ENCODE measurements at regions not wholly inside any gene's neighbourhood (a gene's known extent, or its start where the extent isn't known, plus 50 kb on each side); places are given as distances from the start of the nearest gene placed in this dataset.

DNA sequence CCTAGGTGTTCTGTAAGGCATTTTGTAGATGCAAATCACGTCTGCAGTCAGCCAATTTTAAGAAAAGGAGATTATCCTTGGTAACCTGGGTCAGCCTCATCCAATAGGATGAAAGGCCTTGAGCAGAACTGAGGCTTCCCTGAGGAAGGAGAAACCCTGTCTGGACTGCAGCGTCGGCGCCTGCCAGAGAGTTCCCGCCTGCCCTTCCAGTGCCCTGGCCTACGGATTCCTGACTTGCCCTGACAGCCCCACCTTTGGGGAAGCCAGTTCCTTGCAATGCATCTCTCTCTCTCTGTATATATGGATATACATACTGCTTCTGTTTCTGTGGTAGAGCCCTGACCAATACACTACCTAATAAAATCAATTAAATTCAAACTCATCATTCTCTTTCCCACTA, 66.2 kb upstream of the RUFY1 start:
- no peak for DNase-seq
- H3K27ac ChIP-seq: no peak overlapping the region
- intact Hi-C loops (cut with DNase I; ENCODE audit: low total_unique reads): no loop called here
- no peaks in the 10 kb centered on the region for H3K36me3 ChIP-seq (ENCODE audit: low read depth, missing control alignments)
- H3K4me1 ChIP-seq: peaks cover 8% of the 10 kb centered on the region
- WGBS, 2 donors: 75 to 78% methylated on average over 6 of the region's 6 CpGs
- no peak overlapping the region for H3K4me3 ChIP-seq
- no peak for TF ChIP-seq POLR2A (IDR thresholded peaks at IDR 0.05)
- TF ChIP-seq, protein P1, sequence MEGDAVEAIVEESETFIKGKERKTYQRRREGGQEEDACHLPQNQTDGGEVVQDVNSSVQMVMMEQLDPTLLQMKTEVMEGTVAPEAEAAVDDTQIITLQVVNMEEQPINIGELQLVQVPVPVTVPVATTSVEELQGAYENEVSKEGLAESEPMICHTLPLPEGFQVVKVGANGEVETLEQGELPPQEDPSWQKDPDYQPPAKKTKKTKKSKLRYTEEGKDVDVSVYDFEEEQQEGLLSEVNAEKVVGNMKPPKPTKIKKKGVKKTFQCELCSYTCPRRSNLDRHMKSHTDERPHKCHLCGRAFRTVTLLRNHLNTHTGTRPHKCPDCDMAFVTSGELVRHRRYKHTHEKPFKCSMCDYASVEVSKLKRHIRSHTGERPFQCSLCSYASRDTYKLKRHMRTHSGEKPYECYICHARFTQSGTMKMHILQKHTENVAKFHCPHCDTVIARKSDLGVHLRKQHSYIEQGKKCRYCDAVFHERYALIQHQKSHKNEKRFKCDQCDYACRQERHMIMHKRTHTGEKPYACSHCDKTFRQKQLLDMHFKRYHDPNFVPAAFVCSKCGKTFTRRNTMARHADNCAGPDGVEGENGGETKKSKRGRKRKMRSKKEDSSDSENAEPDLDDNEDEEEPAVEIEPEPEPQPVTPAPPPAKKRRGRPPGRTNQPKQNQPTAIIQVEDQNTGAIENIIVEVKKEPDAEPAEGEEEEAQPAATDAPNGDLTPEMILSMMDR (IDR thresholded peaks at IDR 0.05): no peak
- no peaks in the 10 kb centered on the region for H3K9me3 ChIP-seq
- no peaks in the 10 kb centered on the region for H3K27me3 ChIP-seq

- H3K36me3 ChIP-seq (ENCODE audit: low read depth, missing control alignments): no peaks in the 10 kb centered on the region
- 76 to 81% methylated on average over 5 of the region's 5 CpGs for WGBS, 2 donors
- H3K4me1 ChIP-seq: no peaks in the 10 kb centered on the region
- no peaks in the 10 kb centered on the region for H3K9me3 ChIP-seq
- no peaks in the 10 kb centered on the region for H3K27me3 ChIP-seq
- intact Hi-C loops (cut with DNase I; ENCODE audit: low total_unique reads): no loop called here
- no peak overlapping the region for H3K4me3 ChIP-seq
- no peak for TF ChIP-seq POLR2A (IDR thresholded peaks at IDR 0.05)
- TF ChIP-seq, protein P1 (IDR thresholded peaks at IDR 0.05): no peak
- H3K27ac ChIP-seq: no peak overlapping the region
- no peak for DNase-seq
Observed at GRCh38 chr5:179478624-179479023, 71.7 kb upstream of the RUFY1 start.

- H3K9me3 ChIP-seq: no peaks in the 10 kb centered on the region
- no peak overlapping the region for H3K4me3 ChIP-seq
- no peak overlapping the region for H3K27ac ChIP-seq
- no peaks in the 10 kb centered on the region for H3K27me3 ChIP-seq
- H3K36me3 ChIP-seq (ENCODE audit: low read depth, missing control alignments): no peaks in the 10 kb centered on the region
- intact Hi-C loops (cut with DNase I; ENCODE audit: low total_unique reads): no loop called here
- DNase-seq: no peak
- TF ChIP-seq, protein P1 (IDR thresholded peaks at IDR 0.05): no peak
- TF ChIP-seq POLR2A (IDR thresholded peaks at IDR 0.05): no peak
- no peaks in the 10 kb centered on the region for H3K4me1 ChIP-seq
- 68 to 80% methylated on average over 18 to 19 of the region's 19 CpGs for WGBS, 2 donors
Observed at GRCh38 chr5:179475208-179475751, 75.1 kb upstream of the RUFY1 start.

- no peak overlapping the region for H3K27ac ChIP-seq
- no peak overlapping the region for H3K4me3 ChIP-seq
- no peaks in the 10 kb centered on the region for H3K9me3 ChIP-seq
- H3K36me3 ChIP-seq (ENCODE audit: low read depth, missing control alignments): no peaks in the 10 kb centered on the region
- H3K4me1 ChIP-seq: no peaks in the 10 kb centered on the region
- intact Hi-C loops (cut with DNase I; ENCODE audit: low total_unique reads): no loop called here
- no peak for DNase-seq
- WGBS, 2 donors: 81 to 83% methylated on average over 18 of the region's 18 CpGs
- TF ChIP-seq POLR2A (IDR thresholded peaks at IDR 0.05): no peak
- TF ChIP-seq, protein P1 (IDR thresholded peaks at IDR 0.05): no peak
- no peaks in the 10 kb centered on the region for H3K27me3 ChIP-seq
Observed at GRCh38 chr5:179472641-179473040, 77.7 kb upstream of the RUFY1 start.

DNA sequence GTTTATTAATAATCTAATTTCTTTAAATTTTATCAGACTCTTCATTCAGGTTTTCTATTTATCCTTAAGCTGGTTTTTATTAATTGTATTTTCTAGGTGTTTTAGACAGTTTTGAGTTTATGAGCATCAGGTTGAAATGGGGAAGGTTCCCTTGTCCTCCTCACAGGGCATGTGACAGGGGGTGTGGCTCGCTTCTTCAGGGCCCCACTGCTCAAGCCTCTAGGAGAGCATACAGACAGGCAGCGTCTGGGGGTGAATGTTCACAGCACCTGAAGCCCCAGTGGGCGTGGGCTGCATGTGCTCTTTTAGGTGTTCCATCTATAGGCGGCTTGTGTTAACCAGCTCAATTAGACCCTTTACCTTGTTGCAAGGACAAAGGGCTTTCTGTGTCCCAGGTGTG, 78.2 kb upstream of the RUFY1 start:
- no peak overlapping the region for H3K27ac ChIP-seq
- WGBS, 2 donors: 67 to 70% methylated on average over 4 of the region's 4 CpGs
- H3K4me3 ChIP-seq: no peak overlapping the region

More for the DNA sequence above, 78.2 kb upstream of the RUFY1 start:
- intact Hi-C loops (cut with DNase I; ENCODE audit: low total_unique reads): no loop called here
- Histone ChIP-seq H3K4me1 (no peaks in the 10 kb centered on the region), H3K27me3 (no peaks in the 10 kb centered on the region), H3K36me3 (ENCODE audit: low read depth, missing control alignments) (no peaks in the 10 kb centered on the region), H3K9me3 (no peaks in the 10 kb centered on the region)
- no peak for TF ChIP-seq POLR2A (IDR thresholded peaks at IDR 0.05)
- TF ChIP-seq, protein P1 (IDR thresholded peaks at IDR 0.05): no peak
- no peak for DNase-seq
